LNCAP (cell line): ENCODE measurements at regions not wholly inside any gene's neighbourhood (a gene's known extent, or its start where the extent isn't known, plus 50 kb on each side); places are given as distances from the start of the nearest gene placed in this dataset.
A peak's percentile ranks its signal among the peaks of the same experiment; 100 is the strongest.

ENCODE experiments used
- TF ChIP-seq, protein P1 (sequence below): fragments of 450-650 bp; IDR thresholded peaks from 2 replicates; pipeline ENCODE4 v1.5.1; 2017; ENCODE audit warnings: mild to moderate bottlenecking

DNA sequence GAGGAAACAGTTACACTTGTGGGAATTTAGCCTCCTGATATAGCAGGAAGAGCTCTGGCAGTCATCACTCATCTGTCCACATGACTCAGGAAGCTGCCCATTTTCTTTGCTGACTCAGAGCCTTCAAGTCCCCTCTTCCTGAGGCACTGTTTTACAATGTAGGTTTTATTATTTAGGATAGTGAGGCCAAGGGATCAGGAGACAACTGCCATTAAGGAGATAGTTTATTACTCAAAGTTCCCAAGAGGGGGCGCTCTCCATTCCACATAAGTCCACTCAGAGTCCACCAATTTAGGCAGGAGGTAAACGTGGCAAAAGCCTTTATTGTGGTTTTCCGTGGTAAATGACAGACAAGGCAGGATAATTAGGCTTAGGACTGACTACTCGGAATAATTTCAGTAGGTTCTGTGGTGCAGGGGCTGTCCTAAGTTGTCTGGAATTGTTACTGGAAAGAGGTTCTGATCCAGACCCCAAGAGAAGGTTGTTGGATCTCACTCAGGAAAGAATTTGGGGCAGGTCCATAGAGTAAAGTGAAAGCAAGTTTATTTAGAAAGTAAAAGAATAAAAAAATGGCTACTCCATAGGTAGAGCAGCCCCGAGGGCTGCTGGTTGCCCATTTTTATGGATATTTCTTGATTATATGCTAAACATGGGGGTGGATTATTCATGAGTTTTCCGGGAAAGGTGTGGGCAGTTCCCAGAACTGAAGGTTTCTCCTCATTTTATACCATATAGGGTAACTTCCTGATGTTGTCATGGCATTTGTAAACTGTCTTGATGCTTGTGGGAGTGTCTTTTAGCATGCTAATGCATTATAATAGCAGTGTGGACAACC lies 96.0 kb upstream of the RAB40AL start:
- TF ChIP-seq, protein P1, sequence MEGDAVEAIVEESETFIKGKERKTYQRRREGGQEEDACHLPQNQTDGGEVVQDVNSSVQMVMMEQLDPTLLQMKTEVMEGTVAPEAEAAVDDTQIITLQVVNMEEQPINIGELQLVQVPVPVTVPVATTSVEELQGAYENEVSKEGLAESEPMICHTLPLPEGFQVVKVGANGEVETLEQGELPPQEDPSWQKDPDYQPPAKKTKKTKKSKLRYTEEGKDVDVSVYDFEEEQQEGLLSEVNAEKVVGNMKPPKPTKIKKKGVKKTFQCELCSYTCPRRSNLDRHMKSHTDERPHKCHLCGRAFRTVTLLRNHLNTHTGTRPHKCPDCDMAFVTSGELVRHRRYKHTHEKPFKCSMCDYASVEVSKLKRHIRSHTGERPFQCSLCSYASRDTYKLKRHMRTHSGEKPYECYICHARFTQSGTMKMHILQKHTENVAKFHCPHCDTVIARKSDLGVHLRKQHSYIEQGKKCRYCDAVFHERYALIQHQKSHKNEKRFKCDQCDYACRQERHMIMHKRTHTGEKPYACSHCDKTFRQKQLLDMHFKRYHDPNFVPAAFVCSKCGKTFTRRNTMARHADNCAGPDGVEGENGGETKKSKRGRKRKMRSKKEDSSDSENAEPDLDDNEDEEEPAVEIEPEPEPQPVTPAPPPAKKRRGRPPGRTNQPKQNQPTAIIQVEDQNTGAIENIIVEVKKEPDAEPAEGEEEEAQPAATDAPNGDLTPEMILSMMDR: peak; percentile 33; the same call in 1 of the 2 replicates

DNA sequence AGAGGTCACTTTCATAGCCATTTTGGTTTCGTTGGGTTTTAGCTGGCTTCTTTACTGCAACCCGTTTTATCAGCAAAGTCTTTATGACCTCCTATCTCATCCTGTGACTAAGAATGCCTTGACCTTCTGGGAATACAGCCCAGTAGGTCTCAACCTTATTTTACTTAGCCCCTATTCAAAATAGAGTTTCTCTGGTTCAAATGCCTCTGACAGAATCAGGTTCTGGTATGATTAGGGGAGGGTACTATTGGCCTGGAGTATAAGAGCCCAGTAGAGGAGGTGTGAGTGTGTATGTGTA lies 95.4 kb upstream of the RAB40AL start:
- TF ChIP-seq, protein P1: no peak

DNA sequence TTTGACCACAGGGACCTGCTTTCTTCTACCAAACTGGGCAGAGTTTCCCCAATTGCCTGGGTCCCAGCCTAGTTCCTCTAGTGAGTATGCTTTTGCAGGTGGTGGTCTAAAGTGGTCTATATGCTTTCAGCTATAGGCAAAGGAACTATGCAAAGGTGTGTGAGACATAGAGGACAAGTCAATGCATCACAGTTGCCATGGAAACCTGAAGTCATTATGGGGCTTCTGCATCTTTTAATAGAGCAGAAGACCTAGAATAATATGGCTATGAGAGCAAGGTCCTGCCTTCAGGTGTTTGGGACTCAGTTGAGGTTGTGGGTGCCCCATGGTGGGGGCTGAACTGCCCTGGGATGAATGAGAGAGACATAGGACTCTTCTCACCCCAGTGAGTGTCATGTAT lies 92.1 kb upstream of the RAB40AL start:
- TF ChIP-seq, protein P1: no peak

DNA sequence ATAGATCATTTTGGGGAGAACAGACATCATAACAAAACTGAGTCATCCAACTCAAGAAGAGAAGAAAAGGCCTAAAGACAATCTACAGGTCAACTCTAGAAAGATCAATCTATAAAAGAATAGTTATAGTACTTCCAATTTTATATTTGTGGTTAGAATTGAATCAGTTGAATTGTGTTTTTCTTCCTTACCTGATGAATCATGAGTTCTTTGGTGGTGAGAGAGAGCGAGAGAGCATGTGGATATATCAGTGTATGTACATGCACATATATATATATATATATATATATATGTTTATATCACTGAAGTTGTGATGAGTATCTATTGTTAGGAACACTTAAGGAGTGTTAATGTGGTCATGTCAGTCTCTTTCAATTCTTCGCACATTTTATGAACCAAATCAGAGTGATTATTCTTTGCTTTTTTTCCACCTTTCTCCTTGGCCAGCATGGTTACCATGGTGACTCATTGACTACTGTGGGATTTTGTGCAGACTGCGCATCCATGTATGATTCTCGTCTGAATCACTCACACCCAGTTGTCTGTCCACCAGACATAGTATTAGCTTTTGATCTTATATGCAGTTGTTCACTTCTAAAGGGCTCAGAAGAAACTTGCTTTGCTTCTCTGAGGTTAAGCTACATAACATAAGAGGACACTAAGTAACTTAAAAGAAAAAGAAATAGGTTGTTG lies 90.4 kb upstream of the RAB40AL start:
- TF ChIP-seq, protein P1: no peak

DNA sequence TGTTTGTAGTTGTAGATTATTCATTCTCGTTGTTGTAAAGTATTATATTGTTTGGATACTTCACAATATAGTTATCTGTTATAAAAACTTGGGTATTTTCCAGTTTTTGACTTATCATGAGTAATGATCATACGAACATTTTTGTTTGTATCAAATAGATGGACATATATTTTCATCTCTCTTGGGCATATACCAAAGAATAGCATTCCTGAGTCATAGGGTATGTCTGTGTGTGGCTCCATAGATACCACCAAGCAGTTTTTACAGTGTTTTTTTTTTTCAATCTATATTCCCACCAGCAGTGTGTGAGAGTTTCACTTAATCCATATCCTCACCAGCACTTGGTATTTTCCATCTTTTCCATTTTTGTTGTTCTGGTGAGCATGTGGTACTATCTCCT lies 89.7 kb upstream of the RAB40AL start:
- TF ChIP-seq, protein P1: no peak

DNA sequence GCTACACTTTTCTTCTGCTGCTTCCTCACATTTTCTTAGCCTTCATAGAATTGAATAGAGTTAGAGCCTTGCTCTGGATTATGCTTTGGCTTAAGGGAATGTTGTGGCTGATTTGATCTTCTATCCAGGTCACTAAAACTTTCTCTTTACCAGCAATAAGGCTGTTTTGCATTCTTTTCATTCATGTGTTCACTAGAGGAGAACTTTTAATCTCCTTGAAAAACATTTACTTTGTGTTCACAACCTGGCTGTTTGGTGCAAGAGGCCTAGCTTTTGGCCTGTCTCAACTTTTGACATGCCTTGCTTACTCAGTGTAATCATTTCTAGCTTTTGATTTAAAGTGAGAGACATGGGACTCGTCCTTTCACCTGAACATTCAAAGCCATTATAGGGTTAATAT lies 87.7 kb upstream of the RAB40AL start:
- TF ChIP-seq, protein P1: no peak

DNA sequence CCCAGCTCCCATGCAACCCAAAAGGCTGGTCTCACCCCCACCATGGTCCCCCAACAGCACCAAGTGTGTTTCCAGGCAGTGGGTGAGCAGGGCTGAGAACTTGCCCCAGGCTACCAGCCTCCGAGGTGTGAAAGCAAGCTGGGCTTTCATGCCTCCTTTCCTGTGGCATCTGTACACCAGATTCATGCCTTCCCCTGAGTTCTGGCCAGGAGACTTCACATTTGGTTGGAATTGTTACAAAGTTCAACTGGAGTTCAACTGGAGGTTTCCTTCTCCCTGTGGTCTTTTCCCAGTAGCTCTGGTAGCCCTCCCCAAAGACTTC lies 77.6 kb upstream of the RAB40AL start:
- TF ChIP-seq, protein P1: no peak
